ENCODE measurements at regions not wholly inside any gene's neighbourhood (a gene's known extent, or its start where the extent isn't known, plus 50 kb on each side); places are given as distances from the start of the nearest gene placed in this dataset.

DNA sequence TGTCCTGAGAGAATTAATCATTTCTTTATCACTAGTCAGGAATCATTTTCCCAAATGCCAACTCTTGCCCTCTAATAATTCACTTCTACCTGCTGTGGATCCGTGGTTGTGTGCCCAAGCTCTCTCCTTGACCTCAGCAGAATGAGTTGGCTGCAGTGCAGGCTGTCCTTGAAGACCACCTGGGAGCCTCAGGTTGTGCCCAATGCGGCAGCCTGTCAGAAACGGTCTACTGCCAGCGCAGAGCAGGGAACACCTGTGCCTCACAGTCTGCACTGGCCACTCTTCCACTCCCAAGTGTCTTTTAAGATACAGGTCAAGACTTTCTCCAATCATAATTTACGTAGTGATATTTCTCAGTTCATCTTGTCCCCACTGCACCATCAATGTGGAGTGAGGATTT, 246.0 kb upstream of the PHF14 start:
- TF ChIP-seq, protein P1, sequence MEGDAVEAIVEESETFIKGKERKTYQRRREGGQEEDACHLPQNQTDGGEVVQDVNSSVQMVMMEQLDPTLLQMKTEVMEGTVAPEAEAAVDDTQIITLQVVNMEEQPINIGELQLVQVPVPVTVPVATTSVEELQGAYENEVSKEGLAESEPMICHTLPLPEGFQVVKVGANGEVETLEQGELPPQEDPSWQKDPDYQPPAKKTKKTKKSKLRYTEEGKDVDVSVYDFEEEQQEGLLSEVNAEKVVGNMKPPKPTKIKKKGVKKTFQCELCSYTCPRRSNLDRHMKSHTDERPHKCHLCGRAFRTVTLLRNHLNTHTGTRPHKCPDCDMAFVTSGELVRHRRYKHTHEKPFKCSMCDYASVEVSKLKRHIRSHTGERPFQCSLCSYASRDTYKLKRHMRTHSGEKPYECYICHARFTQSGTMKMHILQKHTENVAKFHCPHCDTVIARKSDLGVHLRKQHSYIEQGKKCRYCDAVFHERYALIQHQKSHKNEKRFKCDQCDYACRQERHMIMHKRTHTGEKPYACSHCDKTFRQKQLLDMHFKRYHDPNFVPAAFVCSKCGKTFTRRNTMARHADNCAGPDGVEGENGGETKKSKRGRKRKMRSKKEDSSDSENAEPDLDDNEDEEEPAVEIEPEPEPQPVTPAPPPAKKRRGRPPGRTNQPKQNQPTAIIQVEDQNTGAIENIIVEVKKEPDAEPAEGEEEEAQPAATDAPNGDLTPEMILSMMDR (IDR thresholded peaks at IDR 0.05): no peak
- TF ChIP-seq POLR2AphosphoS5 (IDR thresholded peaks at IDR 0.05) (no peak), POLR2A (IDR thresholded peaks at IDR 0.05) (no peak)
